ENCODE measurements at regions not wholly inside any gene's neighbourhood (a gene's known extent, or its start where the extent isn't known, plus 50 kb on each side); places are given as distances from the start of the nearest gene placed in this dataset.
A peak's percentile ranks its signal among the peaks of the same experiment; 100 is the strongest.

DNA sequence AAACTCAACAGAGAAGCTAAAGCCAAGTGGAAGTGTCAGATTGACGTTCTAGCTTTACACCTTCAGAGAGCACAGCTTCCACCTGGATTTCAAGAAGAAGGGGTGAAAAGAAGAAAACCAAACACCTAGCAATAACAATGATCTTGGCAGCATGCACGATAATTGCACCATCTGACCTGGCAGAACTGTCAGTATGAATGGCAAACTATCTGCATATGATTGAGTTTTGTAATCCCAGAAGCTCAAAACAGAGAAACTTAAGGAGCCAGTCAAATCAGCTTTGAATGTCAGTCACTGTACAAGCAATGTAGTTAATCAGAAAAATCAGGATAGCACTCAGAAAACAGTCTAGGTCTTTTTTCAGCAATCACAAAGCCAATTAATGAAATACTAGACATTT is 427.1 kb downstream of the ZFHX3 start:
- TF ChIP-seq, protein P1, sequence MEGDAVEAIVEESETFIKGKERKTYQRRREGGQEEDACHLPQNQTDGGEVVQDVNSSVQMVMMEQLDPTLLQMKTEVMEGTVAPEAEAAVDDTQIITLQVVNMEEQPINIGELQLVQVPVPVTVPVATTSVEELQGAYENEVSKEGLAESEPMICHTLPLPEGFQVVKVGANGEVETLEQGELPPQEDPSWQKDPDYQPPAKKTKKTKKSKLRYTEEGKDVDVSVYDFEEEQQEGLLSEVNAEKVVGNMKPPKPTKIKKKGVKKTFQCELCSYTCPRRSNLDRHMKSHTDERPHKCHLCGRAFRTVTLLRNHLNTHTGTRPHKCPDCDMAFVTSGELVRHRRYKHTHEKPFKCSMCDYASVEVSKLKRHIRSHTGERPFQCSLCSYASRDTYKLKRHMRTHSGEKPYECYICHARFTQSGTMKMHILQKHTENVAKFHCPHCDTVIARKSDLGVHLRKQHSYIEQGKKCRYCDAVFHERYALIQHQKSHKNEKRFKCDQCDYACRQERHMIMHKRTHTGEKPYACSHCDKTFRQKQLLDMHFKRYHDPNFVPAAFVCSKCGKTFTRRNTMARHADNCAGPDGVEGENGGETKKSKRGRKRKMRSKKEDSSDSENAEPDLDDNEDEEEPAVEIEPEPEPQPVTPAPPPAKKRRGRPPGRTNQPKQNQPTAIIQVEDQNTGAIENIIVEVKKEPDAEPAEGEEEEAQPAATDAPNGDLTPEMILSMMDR (IDR thresholded peaks at IDR 0.05) = no peak
- TF ChIP-seq POLR2AphosphoS5 (IDR thresholded peaks at IDR 0.05; ENCODE audit: insufficient read depth in 1 of 2, low read depth in 1 of 2) = no peak
- intact Hi-C loops (cut with DNase I) = no loop called here
- Histone ChIP-seq H3K9me3 (no peaks in the 10 kb centered on the region), H3K27ac (no peak overlapping the region), H3K4me1 (no peaks in the 10 kb centered on the region), H3K4me3 (no peak overlapping the region), H3K36me3 (no peaks in the 10 kb centered on the region), H3K27me3 (no peaks in the 10 kb centered on the region)
- DNase-seq (ENCODE audit: extremely low spot score in 2 of 2) = no peak

DNA sequence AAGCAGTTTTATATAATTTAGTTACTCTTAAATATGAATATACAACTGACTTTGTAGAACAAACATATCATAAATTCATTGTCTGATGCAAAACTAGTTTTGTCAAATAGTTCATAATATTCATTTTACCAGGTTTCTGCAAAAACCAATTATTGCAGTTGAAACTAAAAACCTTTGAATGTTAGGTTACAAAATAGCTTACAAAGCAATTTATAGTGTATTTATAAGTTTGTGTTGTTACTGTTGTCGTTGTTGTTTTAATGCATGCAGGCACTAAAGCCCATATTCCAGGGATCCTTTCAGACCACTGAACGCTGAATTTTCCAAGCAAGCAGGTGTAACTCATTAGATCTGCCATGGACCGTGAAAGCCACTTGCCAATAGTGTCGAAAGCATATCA is 427.6 kb downstream of the ZFHX3 start:
- TF ChIP-seq POLR2AphosphoS5 (IDR thresholded peaks at IDR 0.05; ENCODE audit: insufficient read depth in 1 of 2, low read depth in 1 of 2) (no peak), POLR2A (IDR thresholded peaks at IDR 0.05) (no peak)
- intact Hi-C loops (cut with DNase I) = no loop called here

DNA sequence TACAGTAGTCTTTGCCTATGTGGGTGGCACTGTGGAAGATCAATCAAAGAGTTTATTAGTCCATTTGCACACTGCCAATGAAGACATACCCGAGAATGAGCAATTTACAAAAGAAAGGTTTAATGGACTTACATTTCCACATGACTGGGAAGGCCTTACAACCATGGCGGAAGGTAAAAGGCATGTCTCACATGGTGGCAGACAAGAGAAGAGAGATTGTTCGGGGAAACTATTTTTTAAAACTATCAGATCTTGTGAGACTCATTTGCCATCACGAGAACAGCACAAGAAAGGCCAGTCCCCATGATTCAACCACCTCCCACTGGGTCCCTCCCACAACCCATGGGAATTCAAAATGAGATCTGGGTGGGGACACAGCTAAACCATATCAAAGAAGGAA is 432.1 kb downstream of the ZFHX3 start:
- no peaks in the 10 kb centered on the region for H3K9me3 ChIP-seq
- TF ChIP-seq, protein P1 (IDR thresholded peaks at IDR 0.05) = no peak
- TF ChIP-seq POLR2AphosphoS5 (IDR thresholded peaks at IDR 0.05; ENCODE audit: insufficient read depth in 1 of 2, low read depth in 1 of 2) = no peak
- TF ChIP-seq POLR2A (IDR thresholded peaks at IDR 0.05) = no peak
- H3K27ac ChIP-seq = no peak overlapping the region
- H3K4me1 ChIP-seq = peaks cover 11% of the 10 kb centered on the region
- H3K4me3 ChIP-seq = no peak overlapping the region
- H3K27me3 ChIP-seq = no peaks in the 10 kb centered on the region
- no peaks in the 10 kb centered on the region for H3K36me3 ChIP-seq
- no peak for DNase-seq (ENCODE audit: extremely low spot score in 2 of 2)
- intact Hi-C loops (cut with DNase I) = no loop called here

More for the DNA sequence above, 427.6 kb downstream of the ZFHX3 start:
- Histone ChIP-seq H3K36me3 (no peaks in the 10 kb centered on the region), H3K9me3 (no peaks in the 10 kb centered on the region), H3K27me3 (no peaks in the 10 kb centered on the region), H3K4me3 (no peak overlapping the region), H3K4me1 (no peaks in the 10 kb centered on the region), H3K27ac (no peak overlapping the region)
- DNase-seq (ENCODE audit: extremely low spot score in 2 of 2) = no peak

DNA sequence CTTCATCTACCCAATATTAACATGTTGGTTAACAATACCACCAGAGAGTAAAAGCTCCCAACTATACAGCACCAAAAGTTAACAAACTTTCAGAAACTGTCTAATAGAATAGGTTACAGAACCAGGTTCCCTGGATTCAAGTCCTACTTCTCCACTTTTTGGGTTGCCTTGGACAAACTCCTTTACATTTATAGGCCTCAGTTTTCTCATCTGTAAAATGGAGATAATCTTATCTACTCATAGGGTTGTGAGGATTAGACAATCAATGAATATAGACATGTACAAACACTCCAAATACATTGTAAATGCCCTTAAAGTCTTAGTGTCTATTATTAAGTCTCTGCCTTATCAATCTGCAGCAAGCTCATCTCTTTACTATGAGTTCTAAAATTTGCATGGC is 435.2 kb downstream of the ZFHX3 start:
- H3K36me3 ChIP-seq = no peaks in the 10 kb centered on the region
- TF ChIP-seq POLR2AphosphoS5 (IDR thresholded peaks at IDR 0.05; ENCODE audit: insufficient read depth in 1 of 2, low read depth in 1 of 2) (no peak), POLR2A (IDR thresholded peaks at IDR 0.05) (no peak)
- TF ChIP-seq, protein P1 (IDR thresholded peaks at IDR 0.05) = no peak

DNA sequence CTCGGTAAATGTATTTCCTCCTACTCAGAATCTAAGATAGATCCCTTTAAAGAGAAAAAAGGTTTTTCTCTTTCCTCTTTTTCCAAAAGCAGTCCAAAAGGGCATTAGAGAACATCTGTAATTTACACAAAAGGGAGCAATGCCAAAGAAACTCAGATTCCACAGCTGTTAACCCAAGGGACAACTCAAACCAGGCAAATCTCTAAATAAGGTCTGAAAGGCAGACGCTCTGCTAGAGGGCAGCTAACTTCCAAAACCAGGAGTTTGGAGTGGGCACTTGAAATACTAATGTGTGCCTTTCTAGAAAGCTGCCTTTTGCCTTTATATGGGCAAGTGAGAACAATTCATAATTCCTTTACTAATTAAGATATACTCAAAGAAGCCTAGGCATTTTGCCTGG is 435.7 kb downstream of the ZFHX3 start:
- no peaks in the 10 kb centered on the region for H3K27me3 ChIP-seq
- TF ChIP-seq POLR2AphosphoS5 (IDR thresholded peaks at IDR 0.05; ENCODE audit: insufficient read depth in 1 of 2, low read depth in 1 of 2) = no peak
- TF ChIP-seq POLR2A (IDR thresholded peaks at IDR 0.05) = no peak
- TF ChIP-seq, protein P1 (IDR thresholded peaks at IDR 0.05) = no peak
- H3K4me1 ChIP-seq = peaks cover 11% of the 10 kb centered on the region
- intact Hi-C loops (cut with DNase I) = no loop called here
- H3K4me3 ChIP-seq = no peak overlapping the region
- no peaks in the 10 kb centered on the region for H3K9me3 ChIP-seq
- no peak for DNase-seq (ENCODE audit: extremely low spot score in 2 of 2)
- H3K36me3 ChIP-seq = no peaks in the 10 kb centered on the region
- H3K27ac ChIP-seq = no peak overlapping the region

More for the DNA sequence above, 435.2 kb downstream of the ZFHX3 start:
- peaks cover 11% of the 10 kb centered on the region for H3K4me1 ChIP-seq
- no peak overlapping the region for H3K4me3 ChIP-seq
- H3K27me3 ChIP-seq = no peaks in the 10 kb centered on the region
- peak overlapping the region; percentile 7 for H3K27ac ChIP-seq
- H3K9me3 ChIP-seq = no peaks in the 10 kb centered on the region
- no peak for DNase-seq (ENCODE audit: extremely low spot score in 2 of 2)
- intact Hi-C loops (cut with DNase I) = no loop called here

Measured in vagina (tissue), 2 donors.